HCT116 (cell line): ENCODE measurements at regions not wholly inside any gene's neighbourhood (a gene's known extent, or its start where the extent isn't known, plus 50 kb on each side); places are given as distances from the start of the nearest gene placed in this dataset.

Experiments
- ATAC-seq: fragments of 200-7000 bp; cut with Tn5 transposase; 2 replicates; pipeline ENCODE4 v1.9.1; 2020; ENCODE audit warnings: mild to moderate bottlenecking, moderate library complexity
- BruUV-seq: library from RNA; stranded (reverse); fragments of 400-500 nt; replicated peaks from 2 replicates; lab custom pipeline; 2021; lab: Mats Ljungman, UMichigan
- CTCF ChIA-PET: fragments of 300-600 bp; sonication (Branson Sonifier 250); formaldehyde crosslinking; loops from one replicate; lab custom pipeline; 2021; ENCODE audit warnings: antibody characterized with exemption; lab: Charles Lee
- POLR2A ChIA-PET: fragments of 300-600, 350-600 bp; sonication (Branson Sonifier 250); formaldehyde crosslinking; loops from one replicate; lab custom pipeline; 2021; ENCODE audit warnings: antibody characterized with exemption; lab: Charles Lee
- RAD21 ChIA-PET, 2 experiments: fragments of 300-600 bp; sonication (Branson Sonifier 250); formaldehyde crosslinking; loops; one replicate each; lab custom pipeline; 2023; ENCODE audit warnings: low total read pairs in 2 of 2; ENCODE audit not compliant: uncharacterized antibody in 2 of 2, unreplicated experiment in 2 of 2, low non-redundant PET in 1 of 2; lab: Charles Lee
- DNase-seq: peaks from one replicate; pipeline ENCODE4 v3.0.0-alpha.2; 2010; ENCODE audit warnings: low read depth, low spot score
- H2AFZ ChIP-seq: fragments of 200-600 bp; shearing (Covaris generic), sonication (generic); 2 replicates; pipeline ENCODE4 v1.6.1; 2017; ENCODE audit warnings: low read depth, mixed run types, mixed read lengths, antibody characterized with exemption, low read length; ENCODE audit not compliant: poor library complexity, severe bottlenecking
- H3K27ac ChIP-seq: 2 replicates; pipeline ENCODE4 v1.5.1; 2012; ENCODE audit warnings: low read depth, low read length
- H3K27me3 ChIP-seq: fragments of 200-600 bp; sonication (generic); 2 replicates; pipeline ENCODE4 v1.6.1; 2016; ENCODE audit warnings: mixed run types, low read length, mixed read lengths; ENCODE audit not compliant: insufficient read depth
- H3K36me3 ChIP-seq, 2 experiments: fragments of 200-500 bp in 1 of 2; fragments of 200-600 bp in 1 of 2; sonication (Bioruptor generic) in 1 of 2; sonication (generic) in 1 of 2; 2 replicates each; pipeline versions ENCODE4 v1.5.1 to v1.6.1; 2014 to 2016; ENCODE audit warnings: low read length in 2 of 2, inconsistent platforms in 1 of 2, mixed read lengths in 1 of 2, mixed run types in 1 of 2; ENCODE audit not compliant: insufficient read depth in 2 of 2, control insufficient read depth in 1 of 2
- H3K4me1 ChIP-seq, 2 experiments: fragments of 200-600 bp in 1 of 2; sonication (generic) in 1 of 2; 2 replicates each; pipeline versions ENCODE4 v1.5.1 to v1.6.1; 2012 to 2017; ENCODE audit warnings: low read length in 2 of 2, inconsistent platforms in 1 of 2, mild to moderate bottlenecking in 1 of 2, mixed read lengths in 1 of 2, mixed run types in 1 of 2, moderate library complexity in 1 of 2; ENCODE audit not compliant: insufficient read depth in 2 of 2, control insufficient read depth in 1 of 2
- H3K4me2 ChIP-seq: fragments of 200-600 bp; sonication (generic); 2 replicates; pipeline ENCODE4 v1.6.1; 2017; ENCODE audit warnings: mixed run types, low read length, mixed read lengths
- H3K4me3 ChIP-seq, 2 experiments: fragments of 200-600 bp in 1 of 2; sonication (generic) in 1 of 2; replicated peaks in 1 of 2; 2 replicates each; pipeline ENCODE4 v1.5.1; 2011 to 2016; ENCODE audit warnings: low read length in 2 of 2, control low read depth in 1 of 2, low read depth in 1 of 2, mild to moderate bottlenecking in 1 of 2, mixed read lengths in 1 of 2, mixed run types in 1 of 2
- H3K79me2 ChIP-seq: fragments of 200-600 bp; sonication (generic); 2 replicates; pipeline ENCODE4 v1.6.1; 2017; ENCODE audit warnings: mild to moderate bottlenecking, mixed run types, low read length, moderate library complexity, mixed read lengths; ENCODE audit not compliant: insufficient read depth
- H3K9ac ChIP-seq: fragments of 200-600 bp; sonication (generic); 2 replicates; pipeline ENCODE4 v1.6.1; 2016; ENCODE audit warnings: low read length, mixed read lengths
- H3K9me2 ChIP-seq: fragments of 200-600 bp; sonication (generic), shearing (Covaris generic); 2 replicates; pipeline ENCODE4 v1.6.1; 2017; ENCODE audit warnings: mixed run types, mild to moderate bottlenecking, moderate library complexity; ENCODE audit not compliant: insufficient read depth
- H3K9me3 ChIP-seq, 2 experiments: fragments of 200-500 bp in 1 of 2; fragments of 200-600 bp in 1 of 2; sonication (Bioruptor generic) in 1 of 2; sonication (generic) in 1 of 2; 2 replicates each; pipeline ENCODE4 v1.6.1; 2014 to 2017; ENCODE audit warnings: low read length in 2 of 2, mixed read lengths in 2 of 2, inconsistent platforms in 1 of 2, low read depth in 1 of 2, mild to moderate bottlenecking in 1 of 2, mixed run types in 1 of 2, moderate library complexity in 1 of 2; ENCODE audit not compliant: control insufficient read depth in 1 of 2, insufficient read depth in 1 of 2
- H4K20me1 ChIP-seq: fragments of 200-600 bp; sonication (generic), shearing (Covaris generic); 2 replicates; pipeline ENCODE4 v1.6.1; 2017; ENCODE audit warnings: mixed run types, mild to moderate bottlenecking, moderate library complexity; ENCODE audit not compliant: insufficient read depth
- CEBPB ChIP-seq: IDR thresholded peaks from 2 replicates; pipeline ENCODE4 v1.6.1; 2012; ENCODE audit warnings: low read depth
- EGR1 ChIP-seq: IDR thresholded peaks from 2 replicates; pipeline ENCODE4 v1.6.1; 2012; ENCODE audit warnings: low read depth
- ELF1 ChIP-seq: IDR thresholded peaks from 2 replicates; pipeline ENCODE4 v1.6.1; 2012; ENCODE audit warnings: low read depth, borderline replicate concordance
- EZH2phosphoT487 ChIP-seq: fragments of 200-600 bp; IDR thresholded peaks from 2 replicates; pipeline ENCODE4 v1.6.1; 2018; ENCODE audit warnings: antibody characterized with exemption, borderline replicate concordance
- POLR2A ChIP-seq: IDR thresholded peaks from 2 replicates; pipeline ENCODE4 v1.7.0; 2011; ENCODE audit warnings: borderline replicate concordance; ENCODE audit not compliant: insufficient read depth, insufficient read length; ENCODE audit errors: extremely low read depth
- RAD21 ChIP-seq: IDR thresholded peaks from 2 replicates; pipeline ENCODE4 v1.6.1; 2012; ENCODE audit warnings: low read depth, mild to moderate bottlenecking
- TCF7L2 ChIP-seq: IDR thresholded peaks from 2 replicates; pipeline ENCODE4 v1.7.0; 2011; ENCODE audit warnings: borderline replicate concordance, inconsistent platforms; ENCODE audit not compliant: insufficient read depth, insufficient read length; ENCODE audit errors: extremely low read depth
- YY1 ChIP-seq: IDR thresholded peaks from 2 replicates; pipeline ENCODE4 v1.6.1; 2011; ENCODE audit warnings: low read length, low read depth, moderate library complexity, mild to moderate bottlenecking; ENCODE audit not compliant: insufficient replicate concordance; ENCODE audit errors: extremely low read depth
- ZFX ChIP-seq: fragments of 450-650 bp; IDR thresholded peaks from 2 replicates; pipeline ENCODE4 v1.6.1; 2017
- ZNF274 ChIP-seq: fragments of 200-500 bp; sonication (Bioruptor generic); IDR thresholded peaks from 2 replicates; pipeline ENCODE4 v1.6.1; 2014; ENCODE audit warnings: mild to moderate bottlenecking, low read depth, low read length, inconsistent platforms
- intact Hi-C: fragments of 100-400 bp; cut with micrococcal nuclease; formaldehyde crosslinking; loops from 2 replicates; pipeline ENCODE4 v1.10.0; 2022
- TF ChIP-seq, protein P1 (sequence below): IDR thresholded peaks from 2 replicates; pipeline ENCODE4 v1.6.1; 2011; ENCODE audit warnings: mild to moderate bottlenecking, low read length, moderate library complexity; ENCODE audit not compliant: insufficient replicate concordance; ENCODE audit errors: extremely low read depth
- TF ChIP-seq, protein P2 (sequence below): IDR thresholded peaks from 2 replicates; pipeline ENCODE4 v1.6.1; 2012; ENCODE audit warnings: low read depth
- TF ChIP-seq, protein P3 (sequence below), 3 experiments: fragments of 200-600 bp in 1 of 3; sonication (generic) in 1 of 3; IDR thresholded peaks in 2 of 3; conservative IDR thresholded peaks in 1 of 3; 2 replicates each; pipeline ENCODE4 v1.5.1; 2012 to 2017; ENCODE audit warnings: low read depth in 2 of 3, low read length in 2 of 3, antibody characterized with exemption in 1 of 3, borderline replicate concordance in 1 of 3, control low read depth in 1 of 3, mild to moderate bottlenecking in 1 of 3, mixed read lengths in 1 of 3, mixed run types in 1 of 3, moderate library complexity in 1 of 3; ENCODE audit not compliant: insufficient read depth in 1 of 3

DNA sequence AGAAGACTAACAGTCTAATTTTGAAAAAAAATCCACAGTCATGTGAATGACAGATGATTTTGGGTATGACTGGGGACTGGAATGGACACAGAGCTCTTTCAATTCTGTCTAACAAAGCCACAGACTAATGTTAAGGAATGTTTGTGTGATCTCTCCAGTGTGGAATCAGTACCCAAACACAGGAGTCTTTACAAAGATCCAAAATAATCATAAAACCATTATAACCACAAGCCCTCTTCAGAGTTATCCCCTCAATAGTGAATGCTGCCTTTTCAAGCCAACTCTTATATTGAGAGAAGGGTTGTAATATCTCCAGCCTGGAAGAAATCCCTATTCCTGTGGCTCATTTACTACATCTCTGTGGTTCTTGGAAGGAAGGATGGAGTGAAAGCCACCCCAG is 552.0 kb upstream of the CLINT1 start:
- intact Hi-C loops = no loop called here
- ChIA-PET CTCF (no interaction called here), RAD21 (no interaction called here), POLR2A (no interaction called here)
- TF ChIP-seq TCF7L2 = no peak
- ATAC-seq (no peak), DNase-seq (no peak)
- H3K9ac ChIP-seq = no peak overlapping the region
- no peaks in the 10 kb centered on the region for H4K20me1 ChIP-seq
- no peaks in the 10 kb centered on the region for H3K36me3 ChIP-seq
- H3K27me3 ChIP-seq = no peaks in the 10 kb centered on the region
- no peaks in the 10 kb centered on the region for H3K9me2 ChIP-seq
- no peaks in the 10 kb centered on the region for H3K79me2 ChIP-seq
- H3K27ac ChIP-seq = no peak overlapping the region
- no peak overlapping the region for H3K4me2 ChIP-seq
- no peak overlapping the region for H3K4me3 ChIP-seq
- BruUV-seq = no TSS peak
- no peaks in the 10 kb centered on the region for H3K9me3 ChIP-seq
- H3K4me1 ChIP-seq = no peaks in the 10 kb centered on the region
- no peak overlapping the region for H2AFZ ChIP-seq

DNA sequence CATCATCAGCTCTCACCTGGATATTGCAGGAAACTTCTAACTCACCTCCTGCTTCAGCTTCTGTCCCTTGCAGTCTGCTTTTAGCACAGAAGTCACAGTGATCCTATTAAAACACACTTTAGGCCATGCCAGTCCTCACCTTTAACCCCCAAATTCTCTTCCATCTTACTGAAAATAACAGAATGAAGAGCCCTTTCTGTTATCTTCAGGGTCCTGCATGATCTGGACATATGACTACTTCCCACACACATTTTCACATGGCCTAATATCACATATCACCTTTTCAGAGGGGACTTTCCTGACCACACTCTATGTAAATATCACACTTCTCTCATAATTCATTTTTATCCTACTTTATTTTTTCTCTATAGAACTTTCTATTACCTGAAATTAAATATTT is 550.6 kb upstream of the CLINT1 start:
- POLR2A ChIA-PET = no interaction called here
- Histone ChIP-seq H3K27me3 (peaks cover 6% of the 10 kb centered on the region; the same call in 1 of the 2 replicates), H3K4me3 (no peak overlapping the region), H3K9ac (no peak overlapping the region), H3K79me2 (no peaks in the 10 kb centered on the region), H2AFZ (no peak overlapping the region), H3K4me2 (no peak overlapping the region), H3K36me3 (no peaks in the 10 kb centered on the region), H4K20me1 (no peaks in the 10 kb centered on the region), H3K9me3 (no peaks in the 10 kb centered on the region), H3K4me1 (no peaks in the 10 kb centered on the region), H3K27ac (no peak overlapping the region), H3K9me2 (no peaks in the 10 kb centered on the region)
- CTCF ChIA-PET = no interaction called here
- no peak for DNase-seq
- ATAC-seq = no peak
- BruUV-seq = no TSS peak
- intact Hi-C loops = no loop called here
- RAD21 ChIA-PET = no interaction called here
- TF ChIP-seq EZH2phosphoT487 = no peak
- TF ChIP-seq RAD21 = no peak
- no peak for TF ChIP-seq YY1
- no peak for TF ChIP-seq ELF1
- TF ChIP-seq ZNF274 = no peak
- TF ChIP-seq, protein P1, sequence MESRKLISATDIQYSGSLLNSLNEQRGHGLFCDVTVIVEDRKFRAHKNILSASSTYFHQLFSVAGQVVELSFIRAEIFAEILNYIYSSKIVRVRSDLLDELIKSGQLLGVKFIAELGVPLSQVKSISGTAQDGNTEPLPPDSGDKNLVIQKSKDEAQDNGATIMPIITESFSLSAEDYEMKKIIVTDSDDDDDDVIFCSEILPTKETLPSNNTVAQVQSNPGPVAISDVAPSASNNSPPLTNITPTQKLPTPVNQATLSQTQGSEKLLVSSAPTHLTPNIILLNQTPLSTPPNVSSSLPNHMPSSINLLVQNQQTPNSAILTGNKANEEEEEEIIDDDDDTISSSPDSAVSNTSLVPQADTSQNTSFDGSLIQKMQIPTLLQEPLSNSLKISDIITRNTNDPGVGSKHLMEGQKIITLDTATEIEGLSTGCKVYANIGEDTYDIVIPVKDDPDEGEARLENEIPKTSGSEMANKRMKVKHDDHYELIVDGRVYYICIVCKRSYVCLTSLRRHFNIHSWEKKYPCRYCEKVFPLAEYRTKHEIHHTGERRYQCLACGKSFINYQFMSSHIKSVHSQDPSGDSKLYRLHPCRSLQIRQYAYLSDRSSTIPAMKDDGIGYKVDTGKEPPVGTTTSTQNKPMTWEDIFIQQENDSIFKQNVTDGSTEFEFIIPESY = no peak
- TF ChIP-seq EGR1 = no peak
- TF ChIP-seq, protein P2, sequence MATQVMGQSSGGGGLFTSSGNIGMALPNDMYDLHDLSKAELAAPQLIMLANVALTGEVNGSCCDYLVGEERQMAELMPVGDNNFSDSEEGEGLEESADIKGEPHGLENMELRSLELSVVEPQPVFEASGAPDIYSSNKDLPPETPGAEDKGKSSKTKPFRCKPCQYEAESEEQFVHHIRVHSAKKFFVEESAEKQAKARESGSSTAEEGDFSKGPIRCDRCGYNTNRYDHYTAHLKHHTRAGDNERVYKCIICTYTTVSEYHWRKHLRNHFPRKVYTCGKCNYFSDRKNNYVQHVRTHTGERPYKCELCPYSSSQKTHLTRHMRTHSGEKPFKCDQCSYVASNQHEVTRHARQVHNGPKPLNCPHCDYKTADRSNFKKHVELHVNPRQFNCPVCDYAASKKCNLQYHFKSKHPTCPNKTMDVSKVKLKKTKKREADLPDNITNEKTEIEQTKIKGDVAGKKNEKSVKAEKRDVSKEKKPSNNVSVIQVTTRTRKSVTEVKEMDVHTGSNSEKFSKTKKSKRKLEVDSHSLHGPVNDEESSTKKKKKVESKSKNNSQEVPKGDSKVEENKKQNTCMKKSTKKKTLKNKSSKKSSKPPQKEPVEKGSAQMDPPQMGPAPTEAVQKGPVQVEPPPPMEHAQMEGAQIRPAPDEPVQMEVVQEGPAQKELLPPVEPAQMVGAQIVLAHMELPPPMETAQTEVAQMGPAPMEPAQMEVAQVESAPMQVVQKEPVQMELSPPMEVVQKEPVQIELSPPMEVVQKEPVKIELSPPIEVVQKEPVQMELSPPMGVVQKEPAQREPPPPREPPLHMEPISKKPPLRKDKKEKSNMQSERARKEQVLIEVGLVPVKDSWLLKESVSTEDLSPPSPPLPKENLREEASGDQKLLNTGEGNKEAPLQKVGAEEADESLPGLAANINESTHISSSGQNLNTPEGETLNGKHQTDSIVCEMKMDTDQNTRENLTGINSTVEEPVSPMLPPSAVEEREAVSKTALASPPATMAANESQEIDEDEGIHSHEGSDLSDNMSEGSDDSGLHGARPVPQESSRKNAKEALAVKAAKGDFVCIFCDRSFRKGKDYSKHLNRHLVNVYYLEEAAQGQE = no peak
- TF ChIP-seq, protein P3, sequence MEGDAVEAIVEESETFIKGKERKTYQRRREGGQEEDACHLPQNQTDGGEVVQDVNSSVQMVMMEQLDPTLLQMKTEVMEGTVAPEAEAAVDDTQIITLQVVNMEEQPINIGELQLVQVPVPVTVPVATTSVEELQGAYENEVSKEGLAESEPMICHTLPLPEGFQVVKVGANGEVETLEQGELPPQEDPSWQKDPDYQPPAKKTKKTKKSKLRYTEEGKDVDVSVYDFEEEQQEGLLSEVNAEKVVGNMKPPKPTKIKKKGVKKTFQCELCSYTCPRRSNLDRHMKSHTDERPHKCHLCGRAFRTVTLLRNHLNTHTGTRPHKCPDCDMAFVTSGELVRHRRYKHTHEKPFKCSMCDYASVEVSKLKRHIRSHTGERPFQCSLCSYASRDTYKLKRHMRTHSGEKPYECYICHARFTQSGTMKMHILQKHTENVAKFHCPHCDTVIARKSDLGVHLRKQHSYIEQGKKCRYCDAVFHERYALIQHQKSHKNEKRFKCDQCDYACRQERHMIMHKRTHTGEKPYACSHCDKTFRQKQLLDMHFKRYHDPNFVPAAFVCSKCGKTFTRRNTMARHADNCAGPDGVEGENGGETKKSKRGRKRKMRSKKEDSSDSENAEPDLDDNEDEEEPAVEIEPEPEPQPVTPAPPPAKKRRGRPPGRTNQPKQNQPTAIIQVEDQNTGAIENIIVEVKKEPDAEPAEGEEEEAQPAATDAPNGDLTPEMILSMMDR (IDR thresholded peaks at IDR 0.05 in 2 of 3, conservative IDR thresholded peaks at IDR 0.05 in 1 of 3; ENCODE audit: borderline replicate concordance in 1 of 3, insufficient read depth in 1 of 3, low read depth in 2 of 3, low read length in 2 of 3) = no peak
- no peak for TF ChIP-seq POLR2A
- TF ChIP-seq ZFX = no peak
- TF ChIP-seq CEBPB = no peak
- no peak for TF ChIP-seq TCF7L2
